Keratinocyte (primary cell): ENCODE measurements at regions not wholly inside any gene's neighbourhood (a gene's known extent, or its start where the extent isn't known, plus 50 kb on each side); places are given as distances from the start of the nearest gene placed in this dataset.

Source experiments
- EZH2 ChIP-seq: IDR thresholded peaks from one replicate; pipeline ENCODE4 v1.6.1; 2012; ENCODE audit warnings: inconsistent platforms, mild to moderate bottlenecking, low read length, moderate library complexity
- TF ChIP-seq, protein P1 (sequence below), 3 experiments: IDR thresholded peaks in 1 of 3; conservative IDR thresholded peaks in 1 of 3; optimal IDR thresholded peaks in 1 of 3; 2 replicates in 2 of 3; 3 replicates in 1 of 3; pipeline versions ENCODE3 to v1.5.1; 2011; ENCODE audit warnings: low read length in 3 of 3, mild to moderate bottlenecking in 3 of 3, moderate library complexity in 2 of 3, control low read depth in 1 of 3, inconsistent platforms in 1 of 3; ENCODE audit not compliant: insufficient read depth in 2 of 3; ENCODE audit errors: extremely low read depth in 1 of 3

DNA sequence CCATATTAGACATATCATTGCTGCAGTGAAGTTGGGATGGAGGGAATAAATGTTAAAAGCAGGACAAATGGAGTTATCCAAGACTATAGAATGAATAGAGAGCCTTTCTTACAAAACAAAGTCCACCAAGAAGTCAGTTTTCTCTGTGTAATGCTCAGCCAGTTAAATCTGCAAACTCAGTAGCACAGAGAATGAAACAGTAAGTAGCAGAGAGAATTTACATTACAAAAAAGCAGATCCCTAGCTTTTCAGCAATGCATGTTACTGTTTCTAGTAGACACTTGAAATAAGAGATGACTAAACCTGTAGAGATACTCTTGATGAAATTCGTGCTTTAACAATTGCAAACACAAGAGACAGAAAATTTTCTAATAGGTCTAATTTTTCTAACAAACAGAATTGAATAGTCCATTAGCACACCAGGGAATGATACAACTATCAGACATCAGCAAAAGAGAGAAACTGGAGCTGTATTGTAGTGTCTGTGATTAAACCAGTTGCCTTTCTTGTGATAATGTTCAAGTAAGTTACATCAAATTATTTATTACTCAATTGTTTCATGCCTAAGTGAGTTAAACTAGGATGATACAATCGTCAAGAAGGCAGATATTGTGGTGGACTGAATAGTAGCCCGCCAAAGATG lies 322.2 kb upstream of the DDX18 start:
- TF ChIP-seq, protein P1, sequence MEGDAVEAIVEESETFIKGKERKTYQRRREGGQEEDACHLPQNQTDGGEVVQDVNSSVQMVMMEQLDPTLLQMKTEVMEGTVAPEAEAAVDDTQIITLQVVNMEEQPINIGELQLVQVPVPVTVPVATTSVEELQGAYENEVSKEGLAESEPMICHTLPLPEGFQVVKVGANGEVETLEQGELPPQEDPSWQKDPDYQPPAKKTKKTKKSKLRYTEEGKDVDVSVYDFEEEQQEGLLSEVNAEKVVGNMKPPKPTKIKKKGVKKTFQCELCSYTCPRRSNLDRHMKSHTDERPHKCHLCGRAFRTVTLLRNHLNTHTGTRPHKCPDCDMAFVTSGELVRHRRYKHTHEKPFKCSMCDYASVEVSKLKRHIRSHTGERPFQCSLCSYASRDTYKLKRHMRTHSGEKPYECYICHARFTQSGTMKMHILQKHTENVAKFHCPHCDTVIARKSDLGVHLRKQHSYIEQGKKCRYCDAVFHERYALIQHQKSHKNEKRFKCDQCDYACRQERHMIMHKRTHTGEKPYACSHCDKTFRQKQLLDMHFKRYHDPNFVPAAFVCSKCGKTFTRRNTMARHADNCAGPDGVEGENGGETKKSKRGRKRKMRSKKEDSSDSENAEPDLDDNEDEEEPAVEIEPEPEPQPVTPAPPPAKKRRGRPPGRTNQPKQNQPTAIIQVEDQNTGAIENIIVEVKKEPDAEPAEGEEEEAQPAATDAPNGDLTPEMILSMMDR (optimal IDR thresholded peaks at IDR 0.05 in 1 of 3, IDR thresholded peaks at IDR 0.05 in 1 of 3, conservative IDR thresholded peaks at IDR 0.05 in 1 of 3; ENCODE audit: extremely low read depth in 1 of 3, insufficient read depth in 2 of 3, low read length in 3 of 3), result no peak
- TF ChIP-seq EZH2, result no peak
